ENCODE measurements at regions not wholly inside any gene's neighbourhood (a gene's known extent, or its start where the extent isn't known, plus 50 kb on each side); places are given as distances from the start of the nearest gene placed in this dataset.
"Not testable (repeated sequence)": the region's sequence is repeated elsewhere in the genome, so short reads cannot be mapped to it uniquely, and the experiment has no call there.

DNA sequence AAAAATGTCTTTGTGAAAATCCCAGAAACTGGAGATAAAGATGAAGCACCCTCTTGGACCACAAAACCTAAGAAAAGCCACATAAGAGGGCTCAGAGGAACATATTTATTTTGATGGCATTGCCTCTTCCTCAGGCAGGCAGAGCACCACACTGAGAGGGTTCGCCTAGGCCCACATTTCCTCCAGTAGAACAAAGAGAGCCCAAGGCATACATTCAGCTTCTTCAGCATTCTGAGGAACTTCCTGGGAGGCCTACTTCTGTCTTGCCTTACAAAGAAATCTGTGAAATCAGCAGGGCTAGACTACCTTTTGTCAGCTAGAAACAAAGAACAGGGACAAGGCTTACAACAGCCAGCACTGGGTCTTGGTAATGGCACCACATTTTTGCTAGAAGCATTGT, 1325.3 kb downstream of the SI start:
- FAIRE-seq (no peak), DNase-seq (ENCODE audit: low spot score in 2 of 2) (no peak)

DNA sequence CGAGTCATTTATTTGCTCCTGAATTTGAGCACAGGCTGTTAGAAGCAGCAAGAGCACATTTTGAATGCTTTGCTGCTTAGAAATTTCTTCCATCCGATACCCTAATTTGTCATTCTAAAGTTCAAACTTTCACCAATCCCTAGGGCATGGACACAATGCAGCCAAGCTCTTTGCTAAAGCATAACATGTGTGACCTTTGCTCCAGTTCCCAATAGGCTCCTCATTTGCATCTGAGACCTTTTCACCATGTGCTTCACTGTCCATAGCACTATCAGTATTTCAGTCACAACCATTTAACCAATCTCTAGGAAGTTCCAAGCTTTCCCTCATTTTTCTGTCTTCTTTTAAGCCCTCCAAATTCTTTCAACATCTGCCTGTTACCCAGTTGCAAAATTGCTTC, 1333.1 kb downstream of the SI start:
- DNase-seq (ENCODE audit: low spot score in 2 of 2), result no peak
- no peak for FAIRE-seq

DNA sequence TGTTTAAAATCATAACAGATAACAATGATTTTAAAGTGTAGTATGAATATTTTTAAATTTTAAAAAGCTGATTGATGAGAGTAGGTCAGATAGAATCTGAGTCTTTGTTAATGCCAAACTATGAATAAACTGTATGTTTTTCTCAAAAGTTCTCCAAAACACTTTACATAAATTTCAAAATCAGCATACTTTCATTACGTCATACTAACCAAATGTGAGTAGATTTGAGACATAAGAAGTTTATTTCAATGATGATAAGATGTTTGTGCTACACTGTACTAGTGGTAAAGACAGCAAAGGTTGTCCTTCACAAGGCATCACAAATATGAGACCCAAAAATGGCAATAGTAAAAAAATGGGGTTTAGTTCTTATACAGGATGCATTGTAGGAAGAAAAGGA, 1342.9 kb downstream of the SI start:
- DNase-seq (ENCODE audit: low spot score in 2 of 2) (no peak), FAIRE-seq (no peak)

DNA sequence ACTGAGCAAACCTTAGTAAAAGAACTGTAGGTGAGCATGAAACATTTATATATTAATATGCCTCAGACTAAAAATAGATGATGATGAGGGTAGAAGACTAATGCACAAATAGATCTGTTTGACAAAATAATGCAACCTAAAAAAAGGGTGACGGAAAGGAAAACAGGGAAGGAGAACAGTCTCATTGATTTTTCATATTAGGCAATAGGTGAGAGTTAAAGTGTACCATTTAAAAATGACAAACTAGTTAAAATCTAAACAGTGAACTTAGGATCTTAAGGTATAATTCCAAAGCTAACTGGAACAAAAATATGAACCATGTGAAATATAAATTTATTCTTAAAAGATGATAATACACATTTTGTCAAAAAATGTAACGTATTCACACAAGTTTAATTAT, 1347.6 kb downstream of the SI start:
- FAIRE-seq (no peak), DNase-seq (ENCODE audit: low spot score in 2 of 2) (no peak)

DNA sequence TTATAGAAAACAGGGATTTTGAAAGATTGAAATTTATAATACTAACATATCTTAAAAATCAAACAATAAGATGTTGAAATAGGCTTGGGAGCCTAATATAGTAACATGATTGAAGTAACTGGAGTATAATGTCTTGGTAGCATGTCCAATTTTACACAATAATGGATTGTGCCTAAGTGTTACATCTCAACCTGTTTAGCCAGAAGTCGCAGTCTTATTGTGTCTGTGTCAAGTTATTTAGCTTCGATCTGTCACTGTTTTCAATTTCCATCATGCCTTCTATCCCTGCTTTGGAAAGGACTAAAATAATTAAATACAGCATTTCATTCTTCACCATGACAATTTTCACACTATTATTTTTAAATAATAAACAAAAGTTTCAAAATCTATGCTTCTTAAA, 1352.2 kb downstream of the SI start:
- no peak for DNase-seq (ENCODE audit: low spot score in 2 of 2)
- FAIRE-seq, result no peak

DNA sequence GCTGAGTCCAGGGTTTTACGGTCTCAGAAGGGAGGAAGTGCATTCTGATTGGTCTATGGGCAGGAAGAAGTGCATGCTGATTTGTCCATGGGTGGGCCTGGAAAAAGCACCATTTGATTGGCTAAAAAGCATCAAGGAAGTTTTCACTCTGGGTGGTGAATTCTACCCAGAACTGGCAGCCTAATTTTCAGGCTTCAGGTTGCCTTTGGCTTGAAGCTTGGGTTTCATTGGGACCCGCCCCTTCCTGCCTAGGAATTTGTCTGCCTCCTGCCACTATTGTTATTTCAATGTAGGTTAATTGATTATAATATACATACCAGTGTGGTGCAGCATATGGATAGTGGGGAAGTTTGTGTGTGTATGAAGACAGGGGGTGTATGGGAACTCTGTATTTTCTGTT, 1355.9 kb downstream of the SI start:
- no peak for DNase-seq (ENCODE audit: low spot score in 2 of 2)
- no peak for FAIRE-seq

DNA sequence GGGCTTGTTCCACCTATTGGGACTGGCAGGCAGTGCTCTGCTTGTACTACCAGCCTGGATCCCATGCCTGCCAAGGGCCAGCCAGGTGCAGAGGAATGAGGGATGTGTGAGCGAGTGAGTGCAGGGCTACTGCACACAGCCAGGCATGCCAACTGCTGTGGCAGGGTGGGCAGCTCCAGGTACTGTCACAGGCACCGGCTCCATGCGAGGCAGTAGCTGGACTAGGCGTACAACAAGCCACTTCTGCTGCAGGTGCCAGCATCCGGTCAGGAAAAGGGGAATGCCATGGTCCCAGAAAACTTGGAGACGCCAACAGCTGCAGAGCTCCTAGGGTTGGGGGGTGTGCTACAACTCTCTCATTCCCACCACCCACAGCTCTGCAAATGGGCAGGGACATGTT, 1356.7 kb downstream of the SI start:
- DNase-seq (ENCODE audit: low spot score in 2 of 2) (no peak), FAIRE-seq (no peak)

DNA sequence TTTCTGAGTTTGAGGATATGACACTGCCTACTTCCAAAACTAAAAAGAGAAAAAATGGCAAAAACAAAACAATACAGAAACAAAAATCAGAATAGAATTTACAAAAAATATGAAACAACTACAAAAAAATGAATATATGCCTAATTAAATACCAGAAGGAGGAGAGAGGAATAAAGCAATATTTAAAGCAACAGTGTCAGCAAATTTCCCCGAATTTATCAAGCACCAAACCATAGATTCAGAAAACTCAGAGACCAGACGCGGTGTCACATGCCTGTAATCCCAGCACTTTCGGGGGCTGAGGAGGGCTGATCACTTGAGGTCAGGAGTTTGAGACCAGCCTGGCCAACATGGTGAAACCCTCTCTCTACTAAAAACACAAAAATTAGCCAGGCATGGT, 1360.9 kb downstream of the SI start:
- DNase-seq (ENCODE audit: low spot score in 2 of 2) (no peak), FAIRE-seq (no peak)

DNA sequence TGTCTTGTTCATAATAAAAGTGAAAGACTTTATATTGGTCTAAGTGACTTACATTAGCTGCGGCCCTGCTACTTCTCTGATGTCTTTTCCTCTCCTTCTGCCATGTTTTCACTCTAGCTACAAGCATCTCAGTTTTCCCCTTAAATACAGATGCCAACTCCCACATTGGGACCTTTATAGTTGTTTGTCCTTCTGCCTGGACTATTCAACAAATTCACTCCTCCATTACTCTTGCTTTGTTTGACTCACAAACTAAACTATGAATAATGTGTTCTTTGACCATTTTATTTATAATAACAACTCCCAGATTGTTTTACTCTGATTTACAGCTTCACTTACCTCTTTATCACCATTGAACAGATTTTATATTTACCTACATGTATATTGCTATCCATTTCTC, 1369.9 kb downstream of the SI start:
- DNase-seq (ENCODE audit: low spot score in 2 of 2), result no peak
- FAIRE-seq, result no peak

DNA sequence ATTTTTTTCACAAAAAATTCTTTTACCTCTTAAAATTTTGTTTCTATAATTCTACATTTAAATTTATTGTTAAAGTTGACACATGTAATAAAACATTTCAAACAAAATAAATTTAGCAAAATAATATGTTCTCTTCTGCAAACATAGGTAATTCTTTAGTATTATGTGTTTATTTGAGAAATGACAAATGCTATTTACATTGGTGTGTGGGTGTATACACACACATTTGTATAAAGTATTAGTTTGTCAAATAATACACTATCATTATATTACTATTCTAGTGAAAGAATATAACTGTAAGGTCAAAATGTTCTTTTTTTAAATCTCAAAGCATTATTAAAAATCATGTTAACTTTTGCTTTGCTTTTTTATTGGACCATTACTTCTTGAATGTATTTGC, 1370.6 kb downstream of the SI start:
- FAIRE-seq, result peak; percentile 48

DNA sequence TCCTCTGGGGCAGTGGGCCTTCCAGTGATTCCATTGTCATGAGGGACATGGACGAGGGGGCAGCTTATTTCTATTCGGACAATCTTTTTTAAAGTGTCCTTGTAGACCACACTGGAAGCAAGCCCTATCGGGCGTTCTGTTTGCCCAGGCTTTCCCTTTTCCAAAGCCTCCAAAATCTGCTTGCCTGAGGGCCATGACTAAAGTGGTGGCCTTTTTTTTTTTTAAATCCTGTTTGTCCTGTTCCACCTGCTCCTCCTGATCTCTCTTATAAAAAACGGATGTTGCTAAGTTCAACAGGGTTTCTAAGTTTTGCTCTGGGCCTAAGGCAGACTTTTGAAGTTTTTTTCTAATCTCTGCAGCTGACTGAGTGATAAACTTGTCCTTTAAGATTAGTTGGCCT, 1380.1 kb downstream of the SI start:
- DNase-seq (ENCODE audit: low spot score in 2 of 2); FAIRE-seq: not testable (repeated sequence)

More for the DNA sequence above, 1370.6 kb downstream of the SI start:
- no peak for DNase-seq (ENCODE audit: low spot score in 2 of 2)

DNA sequence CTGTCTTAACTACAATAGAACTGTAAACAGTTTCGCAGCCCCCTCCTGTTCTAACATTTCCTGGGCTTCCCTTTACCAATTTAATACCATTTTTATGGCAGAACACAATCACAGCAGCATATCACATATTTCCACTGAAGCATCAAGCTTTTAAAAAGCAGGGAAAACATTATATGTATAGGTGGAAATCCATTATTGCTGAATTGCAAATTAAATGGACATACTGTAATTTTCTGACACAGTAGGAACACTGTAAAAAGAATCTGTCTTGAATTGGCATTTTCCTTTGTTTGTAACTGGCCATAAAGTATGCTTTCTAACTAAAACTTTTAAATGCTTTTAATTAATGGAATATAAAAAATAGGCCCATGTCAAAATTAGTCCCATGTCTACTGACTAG, 1385.8 kb downstream of the SI start:
- FAIRE-seq, result no peak
- no peak for DNase-seq (ENCODE audit: low spot score in 2 of 2)

DNA sequence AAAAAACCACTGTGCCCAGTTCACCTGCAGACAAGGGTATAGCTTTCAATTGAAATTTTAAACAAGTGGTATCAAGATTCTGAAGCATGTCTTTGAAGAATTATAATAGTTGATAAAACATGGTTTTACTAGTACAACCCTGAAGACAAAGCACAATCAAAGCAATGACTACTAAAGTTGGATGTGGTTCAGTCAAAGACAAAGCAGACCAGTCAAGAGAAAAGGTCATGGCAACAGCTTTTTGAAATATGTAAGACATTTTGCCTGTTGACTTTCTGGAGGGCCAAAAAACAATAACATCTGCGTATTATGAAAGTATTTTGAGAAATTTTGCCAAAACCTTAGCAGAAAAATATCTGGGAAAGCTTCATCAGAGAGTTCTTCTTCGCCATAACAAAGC, 1393.6 kb downstream of the SI start:
- no peak for FAIRE-seq
- no peak for DNase-seq (ENCODE audit: low spot score in 2 of 2)

DNA sequence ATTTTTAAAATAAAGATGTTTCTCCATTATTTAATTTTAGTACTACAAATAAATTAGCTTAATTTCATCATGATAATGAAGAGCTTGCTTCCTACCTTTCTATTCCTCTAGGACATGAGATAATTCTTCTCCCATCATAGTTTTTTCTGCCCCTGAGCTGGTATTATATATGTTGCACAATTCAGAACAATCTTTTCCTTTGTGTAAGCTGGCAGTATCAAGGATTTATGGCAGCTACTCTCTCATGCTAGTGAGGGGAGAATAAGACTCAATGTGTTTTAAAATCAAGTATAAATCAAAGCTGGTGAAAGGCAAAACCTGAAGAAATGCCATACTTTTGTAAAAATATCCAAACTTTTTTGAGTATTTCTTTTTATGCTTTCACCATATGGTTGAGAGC, 1405.3 kb downstream of the SI start:
- DNase-seq (ENCODE audit: low spot score in 2 of 2) (no peak), FAIRE-seq (no peak)

DNA sequence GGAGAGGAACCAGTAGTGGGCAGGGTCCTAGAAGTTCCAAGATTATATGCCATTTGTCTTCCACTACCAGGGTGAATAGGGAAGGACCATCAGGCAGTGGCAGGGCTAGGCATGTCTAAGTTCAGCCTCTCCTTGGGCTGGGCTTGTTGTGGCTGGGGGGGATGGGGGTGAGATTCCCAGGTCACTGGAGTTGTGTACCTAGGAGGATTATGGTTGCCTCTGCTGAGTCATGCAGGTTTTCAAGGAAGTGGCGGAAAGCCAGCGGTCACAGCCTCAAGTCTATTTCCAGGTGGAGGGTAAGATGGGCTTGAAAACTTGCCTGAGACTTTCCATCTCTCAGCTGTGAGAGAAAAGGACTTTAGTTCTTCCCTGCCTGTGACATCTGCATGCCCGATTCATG, 1407.1 kb downstream of the SI start:
- no peak for FAIRE-seq
- DNase-seq (ENCODE audit: low spot score in 2 of 2), result no peak

DNA sequence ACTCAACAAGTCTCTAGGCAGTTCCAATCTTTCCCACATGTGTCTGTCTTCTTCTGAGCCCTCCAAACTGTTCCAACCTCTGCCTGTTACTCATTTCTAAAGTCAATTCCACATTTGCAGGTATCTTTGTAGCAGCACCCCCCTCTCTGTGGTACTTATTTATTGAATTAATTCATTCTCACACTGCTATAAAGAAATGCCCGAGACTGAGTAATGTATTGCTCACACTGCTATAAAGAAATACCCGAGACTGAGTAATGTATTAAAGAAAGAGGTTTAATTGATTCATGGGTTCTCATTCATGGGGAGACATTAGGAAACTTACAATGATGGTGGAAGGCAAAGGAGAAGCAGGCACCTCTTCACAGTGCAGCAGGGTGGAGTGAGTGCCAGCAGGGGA, 1413.8 kb downstream of the SI start:
- FAIRE-seq, result no peak
- no peak for DNase-seq (ENCODE audit: low spot score in 2 of 2)

DNA sequence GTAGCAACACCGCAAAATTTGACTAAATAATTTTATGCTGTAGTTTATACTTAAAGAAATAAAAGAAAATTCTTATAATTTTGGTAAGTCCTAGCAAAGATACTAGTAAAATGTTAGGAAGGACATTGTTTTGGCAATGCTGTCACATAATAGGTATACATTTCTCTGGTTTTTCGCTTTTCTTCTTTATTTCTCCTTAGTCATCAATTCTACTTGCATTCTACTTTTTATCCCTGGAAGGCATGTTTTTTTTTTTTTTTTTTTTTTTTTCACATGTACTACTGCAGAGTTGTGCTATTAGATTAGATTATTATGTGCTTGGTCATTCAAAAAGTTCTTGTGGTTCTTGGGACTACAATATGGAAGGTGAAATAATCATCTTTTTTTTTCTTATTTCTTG, 1421.2 kb downstream of the SI start:
- FAIRE-seq (no peak), DNase-seq (ENCODE audit: low spot score in 2 of 2) (no peak)

DNA sequence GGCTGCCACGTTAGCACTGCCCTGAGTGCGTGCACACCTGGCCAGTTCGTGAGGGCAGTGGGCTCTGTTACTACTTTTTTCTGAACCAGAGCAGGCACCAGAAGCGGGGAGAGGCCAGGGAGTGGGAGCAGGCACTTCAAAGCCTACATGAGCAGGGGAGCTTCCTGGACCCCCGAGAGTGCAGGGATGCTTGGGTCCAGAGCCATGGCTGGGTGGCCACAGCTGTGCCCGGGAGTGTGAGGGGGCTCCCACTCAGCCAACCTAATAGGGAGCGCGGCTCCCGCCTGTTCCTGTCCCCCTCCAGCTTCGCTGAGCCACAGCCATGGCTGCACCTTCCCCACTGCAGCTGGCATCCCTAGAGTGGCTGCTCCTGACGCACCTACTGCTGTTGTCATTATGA, 1423.3 kb downstream of the SI start:
- DNase-seq (ENCODE audit: low spot score in 2 of 2) (no peak), FAIRE-seq (no peak)

DNA sequence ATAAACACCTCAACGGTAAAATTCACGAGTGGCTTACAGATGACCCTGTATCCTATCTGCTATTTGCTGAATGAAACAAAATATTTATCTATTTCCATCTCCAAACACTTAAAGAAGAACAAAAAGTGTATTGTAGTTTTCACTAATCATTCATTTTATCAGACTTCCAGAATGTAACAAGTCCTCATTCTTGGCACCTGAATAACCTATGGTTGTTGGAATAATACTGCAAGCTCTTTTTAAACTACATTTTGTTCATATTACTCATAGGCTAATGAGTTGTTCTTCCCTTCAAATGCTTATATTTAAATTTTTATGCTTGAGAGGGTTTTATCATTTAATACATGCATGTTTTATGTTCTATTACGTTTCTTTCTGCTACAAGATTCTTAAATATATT, 1434.1 kb downstream of the SI start:
- DNase-seq (ENCODE audit: low spot score in 2 of 2), result no peak
- FAIRE-seq, result no peak

DNA sequence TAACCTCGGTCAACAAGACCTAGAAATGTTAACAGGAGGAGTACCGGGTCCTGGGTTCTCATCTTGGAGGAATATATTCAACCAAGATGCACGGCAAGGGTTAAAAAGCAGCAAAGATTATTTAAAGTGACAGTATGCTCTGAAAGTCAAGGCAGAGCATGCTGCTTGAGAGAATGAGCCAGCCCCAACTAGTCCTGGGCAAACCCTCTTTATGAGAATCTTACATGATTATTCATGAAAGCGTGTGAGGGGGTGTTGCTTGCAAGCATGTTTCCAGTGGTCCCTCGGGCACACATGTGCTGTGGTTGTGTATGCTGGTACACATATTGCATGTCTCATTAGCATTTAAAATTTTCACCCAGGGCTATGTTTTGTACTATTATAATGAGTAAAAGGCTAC, 1445.6 kb downstream of the SI start:
- DNase-seq (ENCODE audit: low spot score in 2 of 2) (no peak), FAIRE-seq (no peak)

DNA sequence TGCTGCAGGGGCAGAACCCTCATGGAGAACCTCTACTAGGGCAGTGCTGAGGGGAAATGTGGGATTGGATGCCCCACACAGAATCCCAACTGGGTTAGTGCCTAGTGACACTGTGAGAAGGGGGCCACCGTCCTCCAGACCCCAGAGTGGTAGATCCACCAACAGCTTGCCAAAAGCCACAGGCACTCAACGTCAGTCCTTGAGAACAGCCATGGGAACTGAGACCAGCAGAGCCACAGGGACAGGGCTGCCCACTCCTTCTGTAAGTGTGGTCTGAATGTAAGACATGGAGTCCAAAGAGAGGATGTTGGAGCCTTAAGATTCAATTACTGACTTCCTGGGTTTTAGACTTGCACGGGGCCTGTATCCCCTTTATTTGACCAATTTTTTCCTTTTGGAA, 1451.5 kb downstream of the SI start:
- no peak for FAIRE-seq
- DNase-seq (ENCODE audit: low spot score in 2 of 2), result no peak

DNA sequence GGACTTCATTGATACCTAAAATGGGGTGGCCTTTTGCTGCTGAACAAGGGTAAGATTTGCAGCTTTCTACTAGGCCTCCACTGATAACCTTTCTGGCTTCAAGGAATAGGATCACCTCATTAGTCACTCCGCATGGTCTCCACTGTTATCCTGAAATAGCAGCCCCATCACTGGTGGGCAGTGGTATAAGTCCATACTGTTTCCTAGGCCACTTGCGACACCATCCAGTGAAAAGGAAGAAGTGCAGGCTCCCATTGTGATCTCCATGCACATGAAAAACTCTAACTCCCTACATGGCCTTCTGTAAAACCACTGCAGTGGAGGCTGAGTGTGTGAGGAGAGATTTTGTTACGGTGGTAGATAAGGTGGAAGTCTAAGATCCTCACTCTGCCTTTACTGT, 1455.9 kb downstream of the SI start:
- no peak for DNase-seq (ENCODE audit: low spot score in 2 of 2)
- no peak for FAIRE-seq

DNA sequence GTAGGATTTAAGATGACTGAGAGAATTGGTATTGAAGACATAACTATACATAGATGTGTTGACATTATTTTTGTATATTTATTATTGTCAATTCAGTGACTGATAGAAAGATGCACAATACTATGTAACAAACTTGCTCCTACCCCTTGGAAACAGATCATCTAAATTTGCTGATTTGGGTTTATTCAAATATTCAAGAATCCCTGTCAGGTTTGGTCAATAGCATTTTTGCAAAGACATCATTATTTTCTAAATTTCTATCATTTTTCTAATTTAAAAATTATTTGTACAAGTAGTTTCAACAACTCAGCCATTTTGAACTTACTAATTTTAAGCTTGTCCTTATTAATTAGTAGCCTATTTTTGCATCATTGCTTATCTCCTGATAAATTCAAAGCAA, 1463.4 kb downstream of the SI start:
- no peak for FAIRE-seq
- no peak for DNase-seq (ENCODE audit: low spot score in 2 of 2)

DNA sequence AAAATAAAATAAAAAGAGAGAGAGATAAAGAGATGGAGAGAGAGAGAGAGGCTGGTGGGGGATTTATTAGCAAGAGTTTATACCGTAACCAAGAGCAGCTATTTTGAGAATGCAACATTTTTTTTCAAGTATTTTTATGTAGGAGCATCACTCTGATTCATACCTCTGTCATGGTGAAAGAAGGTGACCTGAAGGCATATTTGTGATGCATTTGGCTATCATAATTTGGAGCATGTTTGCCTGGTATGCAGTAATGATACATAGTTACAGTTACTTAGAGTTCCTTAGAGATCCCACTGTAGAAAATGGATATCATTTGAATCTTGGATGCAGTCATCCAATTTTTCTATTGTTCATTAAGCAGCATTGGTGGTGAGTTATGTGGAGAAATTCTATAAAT, 1472.4 kb downstream of the SI start:
- DNase-seq (ENCODE audit: low spot score in 2 of 2) (no peak), FAIRE-seq (no peak)
